OCI-LY7 (cell line): ENCODE measurements at regions not wholly inside any gene's neighbourhood (a gene's known extent, or its start where the extent isn't known, plus 50 kb on each side); places are given as distances from the start of the nearest gene placed in this dataset.

Experiments used
- BruUV-seq: library from RNA; stranded (reverse); fragments of 400-500 nt; replicated peaks from 2 replicates; lab custom pipeline; 2021; lab: Mats Ljungman, UMichigan
- CTCF ChIA-PET: fragments of 300-600 bp; sonication (Branson Sonifier 250); formaldehyde crosslinking; loops from one replicate; lab custom pipeline; 2022; ENCODE audit warnings: antibody characterized with exemption; ENCODE audit not compliant: unreplicated experiment; lab: Charles Lee
- POLR2A ChIA-PET: fragments of 300-600 bp; sonication (Branson Sonifier 250); formaldehyde crosslinking; loops from one replicate; lab custom pipeline; 2022; ENCODE audit warnings: antibody characterized with exemption; lab: Charles Lee
- DNase-seq: peaks from one replicate; pipeline ENCODE4 v3.0.0-alpha.2; 2015; ENCODE audit warnings: low spot score
- H2AFZ ChIP-seq: fragments of 200-600 bp; sonication (generic), shearing (Covaris generic); 2 replicates; pipeline ENCODE4 v1.6.1; 2014; ENCODE audit warnings: mild to moderate bottlenecking, antibody characterized with exemption, low read length, moderate library complexity
- H3K27ac ChIP-seq: fragments of 200-600 bp; sonication (generic); 2 replicates; pipeline ENCODE4 v1.5.1; 2014; ENCODE audit warnings: mixed run types, low read depth, mild to moderate bottlenecking, moderate library complexity, low read length, inconsistent platforms; ENCODE audit not compliant: poor library complexity, severe bottlenecking
- H3K36me3 ChIP-seq: fragments of 200-600 bp; sonication (generic); 2 replicates; pipeline ENCODE4 v1.6.1; 2014; ENCODE audit warnings: mild to moderate bottlenecking, antibody characterized with exemption, low read length, moderate library complexity, mixed read lengths; ENCODE audit not compliant: insufficient read depth
- H3K4me1 ChIP-seq: fragments of 200-600 bp; sonication (generic); 2 replicates; pipeline ENCODE4 v1.5.1; 2014; ENCODE audit warnings: mild to moderate bottlenecking, low read length; ENCODE audit not compliant: insufficient read depth, poor library complexity, severe bottlenecking
- H3K4me2 ChIP-seq: fragments of 200-600 bp; sonication (generic); 2 replicates; pipeline ENCODE4 v1.6.1; 2014; ENCODE audit warnings: mild to moderate bottlenecking, low read length
- H3K4me3 ChIP-seq: fragments of 200-600 bp; sonication (generic); 2 replicates; pipeline ENCODE4 v1.5.1; 2014; ENCODE audit warnings: mild to moderate bottlenecking, low read depth, low read length; ENCODE audit not compliant: poor library complexity, severe bottlenecking
- H3K79me2 ChIP-seq: fragments of 200-600 bp; sonication (generic); 2 replicates; pipeline ENCODE4 v1.6.1; 2016; ENCODE audit warnings: low read depth, mild to moderate bottlenecking, low read length, moderate library complexity, mixed read lengths; ENCODE audit not compliant: insufficient read depth
- H3K9me2 ChIP-seq: fragments of 200-600 bp; sonication (generic); 2 replicates; pipeline ENCODE4 v1.6.1; 2016; ENCODE audit warnings: mild to moderate bottlenecking, low read length, mixed read lengths; ENCODE audit not compliant: insufficient read depth
- H3K9me3 ChIP-seq: fragments of 200-600 bp; sonication (generic); 2 replicates; pipeline ENCODE4 v1.6.1; 2014; ENCODE audit warnings: mild to moderate bottlenecking, mixed run types, low read length, mixed read lengths
- H4K20me1 ChIP-seq: fragments of 200-600 bp; sonication (generic); 2 replicates; pipeline ENCODE4 v1.6.1; 2014; ENCODE audit warnings: mild to moderate bottlenecking, antibody characterized with exemption, low read length, moderate library complexity, mixed read lengths; ENCODE audit not compliant: insufficient read depth
- EZH2phosphoT487 ChIP-seq: fragments of 200-600 bp; sonication (generic); IDR thresholded peaks from 2 replicates; pipeline ENCODE4 v1.6.1; 2018; ENCODE audit warnings: low read depth, borderline replicate concordance, mild to moderate bottlenecking, mixed run types, antibody characterized with exemption, low read length, moderate library complexity, mixed read lengths
- intact Hi-C: fragments of 100-400 bp; cut with micrococcal nuclease; formaldehyde crosslinking; loops from one replicate; pipeline ENCODE4 v1.10.0; 2022; ENCODE audit not compliant: unreplicated experiment
- TF ChIP-seq, protein P1 (sequence below): fragments of 200-600 bp; sonication (generic); conservative IDR thresholded peaks from 2 replicates; pipeline ENCODE4 v1.5.1; 2014; ENCODE audit warnings: mild to moderate bottlenecking, antibody characterized with exemption, low read length, moderate library complexity, mixed read lengths

GRCh38 chrX:121172703-121173102 is 125.3 kb downstream of the GLUD2 start:
- H3K4me3 ChIP-seq: no peak overlapping the region
- no peaks in the 10 kb centered on the region for H3K36me3 ChIP-seq
- ChIA-PET POLR2A (no interaction called here), CTCF (no interaction called here)
- TF ChIP-seq EZH2phosphoT487: no peak
- TF ChIP-seq, protein P1, sequence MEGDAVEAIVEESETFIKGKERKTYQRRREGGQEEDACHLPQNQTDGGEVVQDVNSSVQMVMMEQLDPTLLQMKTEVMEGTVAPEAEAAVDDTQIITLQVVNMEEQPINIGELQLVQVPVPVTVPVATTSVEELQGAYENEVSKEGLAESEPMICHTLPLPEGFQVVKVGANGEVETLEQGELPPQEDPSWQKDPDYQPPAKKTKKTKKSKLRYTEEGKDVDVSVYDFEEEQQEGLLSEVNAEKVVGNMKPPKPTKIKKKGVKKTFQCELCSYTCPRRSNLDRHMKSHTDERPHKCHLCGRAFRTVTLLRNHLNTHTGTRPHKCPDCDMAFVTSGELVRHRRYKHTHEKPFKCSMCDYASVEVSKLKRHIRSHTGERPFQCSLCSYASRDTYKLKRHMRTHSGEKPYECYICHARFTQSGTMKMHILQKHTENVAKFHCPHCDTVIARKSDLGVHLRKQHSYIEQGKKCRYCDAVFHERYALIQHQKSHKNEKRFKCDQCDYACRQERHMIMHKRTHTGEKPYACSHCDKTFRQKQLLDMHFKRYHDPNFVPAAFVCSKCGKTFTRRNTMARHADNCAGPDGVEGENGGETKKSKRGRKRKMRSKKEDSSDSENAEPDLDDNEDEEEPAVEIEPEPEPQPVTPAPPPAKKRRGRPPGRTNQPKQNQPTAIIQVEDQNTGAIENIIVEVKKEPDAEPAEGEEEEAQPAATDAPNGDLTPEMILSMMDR: no peak
- no peak for DNase-seq
- H3K4me1 ChIP-seq: no peaks in the 10 kb centered on the region
- H3K4me2 ChIP-seq: no peak overlapping the region
- H3K27ac ChIP-seq: no peak overlapping the region
- H3K79me2 ChIP-seq: no peaks in the 10 kb centered on the region
- no peaks in the 10 kb centered on the region for H4K20me1 ChIP-seq
- no TSS peak for BruUV-seq
- no peak overlapping the region for H2AFZ ChIP-seq
- no peaks in the 10 kb centered on the region for H3K9me3 ChIP-seq
- no peaks in the 10 kb centered on the region for H3K9me2 ChIP-seq
- intact Hi-C loops: no loop called here

GRCh38 chrX:121179972-121180371 is 132.6 kb downstream of the GLUD2 start:
- Histone ChIP-seq H3K27ac (no peak overlapping the region), H4K20me1 (no peaks in the 10 kb centered on the region), H3K9me2 (no peaks in the 10 kb centered on the region), H3K9me3 (no peaks in the 10 kb centered on the region), H3K79me2 (no peaks in the 10 kb centered on the region), H3K4me2 (no peak overlapping the region), H3K4me3 (no peak overlapping the region), H3K36me3 (no peaks in the 10 kb centered on the region), H2AFZ (no peak overlapping the region), H3K4me1 (no peaks in the 10 kb centered on the region)
- BruUV-seq: no TSS peak
- no peak for TF ChIP-seq EZH2phosphoT487
- TF ChIP-seq, protein P1: no peak
- no peak for DNase-seq
- CTCF ChIA-PET: no interaction called here
- POLR2A ChIA-PET: no interaction called here
- intact Hi-C loops: no loop called here

DNA sequence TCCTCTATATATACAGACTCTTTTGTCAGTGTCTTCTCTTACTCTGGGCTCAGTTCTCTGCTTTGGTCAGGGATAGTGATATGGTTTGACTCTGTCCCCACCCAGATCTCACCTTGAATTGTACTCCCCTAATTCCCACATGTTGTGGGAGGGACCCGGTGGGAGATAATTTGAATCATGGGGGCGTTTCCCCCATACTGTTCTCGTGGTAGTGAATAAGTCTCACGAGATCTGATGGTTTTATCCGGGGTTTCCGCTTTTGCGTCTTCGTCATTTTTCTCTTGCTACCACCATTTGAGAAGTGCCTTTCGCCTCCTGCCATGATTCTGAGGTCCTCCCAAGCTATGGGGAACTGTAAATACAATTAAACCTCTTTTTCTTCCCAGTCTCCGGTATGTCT is 144.4 kb downstream of the GLUD2 start:
- TF ChIP-seq, protein P1: no peak
- no peak for TF ChIP-seq EZH2phosphoT487
- no peak for DNase-seq
- Histone ChIP-seq H3K27ac (no peak overlapping the region), H2AFZ (no peak overlapping the region), H3K9me3 (no peaks in the 10 kb centered on the region), H3K9me2 (no peaks in the 10 kb centered on the region), H3K4me3 (no peak overlapping the region), H3K36me3 (no peaks in the 10 kb centered on the region), H3K4me1 (no peaks in the 10 kb centered on the region), H4K20me1 (no peaks in the 10 kb centered on the region), H3K79me2 (no peaks in the 10 kb centered on the region), H3K4me2 (no peak overlapping the region)
- intact Hi-C loops: no loop called here
- no TSS peak for BruUV-seq
- CTCF ChIA-PET: no interaction called here
- POLR2A ChIA-PET: no interaction called here
